ENCODE measurements at regions not wholly inside any gene's neighbourhood (a gene's known extent, or its start where the extent isn't known, plus 50 kb on each side); places are given as distances from the start of the nearest gene placed in this dataset.

- ChIA-PET POLR2A (no interaction called here), CTCF (no interaction called here)
- no peaks in the 10 kb centered on the region for H3K36me3 ChIP-seq (ENCODE audit: control insufficient read depth in 2 of 2, extremely low read depth in 1 of 2, insufficient read depth in 1 of 2, low read length in 1 of 2)
- H3K4me3 ChIP-seq (ENCODE audit: control insufficient read depth in 1 of 2, extremely low read depth in 1 of 2, low read length in 1 of 2), result no peak overlapping the region
- Mint-ChIP-seq H3K4me3 (no peak overlapping the region), H3K36me3 (no peaks in the 10 kb centered on the region), H3K27me3 (no peaks in the 10 kb centered on the region), H3K4me1 (no peaks in the 10 kb centered on the region), H3K9me3 (peaks cover 11 to 22% (median 18%) of the 10 kb centered on the region in 3 donors), H3K27ac (no peak overlapping the region)
- H3K4me1 ChIP-seq (ENCODE audit: control insufficient read depth in 1 of 2, extremely low read depth in 1 of 2, insufficient read depth in 2 of 2, low read length in 2 of 2), result no peaks in the 10 kb centered on the region
- no peak for DNase-seq
- ATAC-seq (replicated peaks in 1 of 4), result no peak
- WGBS (ENCODE audit: insufficient coverage), result 31% methylated on average over 1 of the region's 2 CpGs
- H3K9me3 ChIP-seq, result no peaks in the 10 kb centered on the region
- no peaks in the 10 kb centered on the region for H3K27me3 ChIP-seq (replicated peaks in 1 of 2; ENCODE audit: control insufficient read depth in 2 of 2, extremely low read depth in 1 of 2, insufficient read depth in 2 of 2, low read length in 1 of 2)
- H3K27ac ChIP-seq (ENCODE audit: low read length), result no peak overlapping the region
These were observed 428.6 kb downstream of the TFAP2A start for GRCh38 chr6:9986273-9986672.

GRCh38 chr6:9985481-9985880, 429.4 kb downstream of the TFAP2A start:
- Mint-ChIP-seq H3K36me3 (no peaks in the 10 kb centered on the region), H3K27me3 (no peaks in the 10 kb centered on the region), H3K9me3 (peaks cover 11 to 22% (median 19%) of the 10 kb centered on the region in 3 donors), H3K4me1 (no peaks in the 10 kb centered on the region), H3K27ac (no peak overlapping the region), H3K4me3 (no peak overlapping the region)
- POLR2A ChIA-PET, result no interaction called here
- no peaks in the 10 kb centered on the region for H3K9me3 ChIP-seq
- ATAC-seq (replicated peaks in 1 of 4) (no peak), DNase-seq (no peak)
- no peak overlapping the region for H3K27ac ChIP-seq (ENCODE audit: low read length)
- no peaks in the 10 kb centered on the region for H3K27me3 ChIP-seq (replicated peaks in 1 of 2; ENCODE audit: control insufficient read depth in 2 of 2, extremely low read depth in 1 of 2, insufficient read depth in 2 of 2, low read length in 1 of 2)
- H3K36me3 ChIP-seq (ENCODE audit: control insufficient read depth in 2 of 2, extremely low read depth in 1 of 2, insufficient read depth in 1 of 2, low read length in 1 of 2), result no peaks in the 10 kb centered on the region
- CTCF ChIA-PET, result no interaction called here
- no peaks in the 10 kb centered on the region for H3K4me1 ChIP-seq (ENCODE audit: control insufficient read depth in 1 of 2, extremely low read depth in 1 of 2, insufficient read depth in 2 of 2, low read length in 2 of 2)
- no peak overlapping the region for H3K4me3 ChIP-seq (ENCODE audit: control insufficient read depth in 1 of 2, extremely low read depth in 1 of 2, low read length in 1 of 2)

- Mint-ChIP-seq H3K27me3 (no peaks in the 10 kb centered on the region), H3K27ac (no peak overlapping the region), H3K9me3 (peaks cover 11 to 22% (median 12%) of the 10 kb centered on the region in 3 donors), H3K4me1 (no peaks in the 10 kb centered on the region), H3K4me3 (no peak overlapping the region), H3K36me3 (no peaks in the 10 kb centered on the region)
- no peaks in the 10 kb centered on the region for H3K27me3 ChIP-seq (replicated peaks in 1 of 2; ENCODE audit: control insufficient read depth in 2 of 2, extremely low read depth in 1 of 2, insufficient read depth in 2 of 2, low read length in 1 of 2)
- POLR2A ChIA-PET, result no interaction called here
- H3K9me3 ChIP-seq, result no peaks in the 10 kb centered on the region
- CTCF ChIA-PET, result no interaction called here
- no peak overlapping the region for H3K27ac ChIP-seq (ENCODE audit: low read length)
- H3K36me3 ChIP-seq (ENCODE audit: control insufficient read depth in 2 of 2, extremely low read depth in 1 of 2, insufficient read depth in 1 of 2, low read length in 1 of 2), result no peaks in the 10 kb centered on the region
- DNase-seq (no peak), ATAC-seq (replicated peaks in 1 of 4) (no peak)
- no peaks in the 10 kb centered on the region for H3K4me1 ChIP-seq (ENCODE audit: control insufficient read depth in 1 of 2, extremely low read depth in 1 of 2, insufficient read depth in 2 of 2, low read length in 2 of 2)
- H3K4me3 ChIP-seq (ENCODE audit: control insufficient read depth in 1 of 2, extremely low read depth in 1 of 2, low read length in 1 of 2), result no peak overlapping the region
These were observed 430.3 kb downstream of the TFAP2A start for GRCh38 chr6:9984607-9985006.

- Histone ChIP-seq H3K4me1 (ENCODE audit: control insufficient read depth in 1 of 2, extremely low read depth in 1 of 2, insufficient read depth in 2 of 2, low read length in 2 of 2) (no peaks in the 10 kb centered on the region), H3K27me3 (replicated peaks in 1 of 2; ENCODE audit: control insufficient read depth in 2 of 2, extremely low read depth in 1 of 2, insufficient read depth in 2 of 2, low read length in 1 of 2) (no peaks in the 10 kb centered on the region), H3K9me3 (no peaks in the 10 kb centered on the region), H3K4me3 (ENCODE audit: control insufficient read depth in 1 of 2, extremely low read depth in 1 of 2, low read length in 1 of 2) (no peak overlapping the region), H3K36me3 (ENCODE audit: control insufficient read depth in 2 of 2, extremely low read depth in 1 of 2, insufficient read depth in 1 of 2, low read length in 1 of 2) (no peaks in the 10 kb centered on the region), H3K27ac (ENCODE audit: low read length) (no peak overlapping the region)
- H3K27me3 Mint-ChIP-seq, result no peaks in the 10 kb centered on the region
- ChIA-PET POLR2A (no interaction called here), CTCF (no interaction called here)
- H3K9me3 Mint-ChIP-seq, result peaks cover 10 to 19% (median 11%) of the 10 kb centered on the region in 3 donors
- no peaks in the 10 kb centered on the region for H3K4me1 Mint-ChIP-seq
- no peak overlapping the region for H3K27ac Mint-ChIP-seq
- DNase-seq (no peak), ATAC-seq (replicated peaks in 1 of 4) (no peak)
- no peaks in the 10 kb centered on the region for H3K36me3 Mint-ChIP-seq
- no peak overlapping the region for H3K4me3 Mint-ChIP-seq
- 80% methylated on average over 1 of the region's 2 CpGs for WGBS (ENCODE audit: insufficient coverage)
These were observed 431.7 kb downstream of the TFAP2A start for GRCh38 chr6:9983168-9983567.

GRCh38 chr6:9982215-9982614, 432.7 kb downstream of the TFAP2A start:
- DNase-seq (no peak), ATAC-seq (replicated peaks in 1 of 4) (no peak)
- CTCF ChIA-PET, result no interaction called here
- H3K4me1 Mint-ChIP-seq, result no peaks in the 10 kb centered on the region
- no peaks in the 10 kb centered on the region for H3K36me3 Mint-ChIP-seq
- H3K27me3 Mint-ChIP-seq, result no peaks in the 10 kb centered on the region
- no peak overlapping the region for H3K27ac ChIP-seq (ENCODE audit: low read length)
- 88% methylated on average over 2 of the region's 5 CpGs for WGBS (ENCODE audit: insufficient coverage)
- peaks cover 10 to 19% (median 11%) of the 10 kb centered on the region in 3 donors for H3K9me3 Mint-ChIP-seq
- no peak overlapping the region for H3K27ac Mint-ChIP-seq
- POLR2A ChIA-PET, result no interaction called here
- no peaks in the 10 kb centered on the region for H3K4me1 ChIP-seq (ENCODE audit: control insufficient read depth in 1 of 2, extremely low read depth in 1 of 2, insufficient read depth in 2 of 2, low read length in 2 of 2)
- no peaks in the 10 kb centered on the region for H3K36me3 ChIP-seq (ENCODE audit: control insufficient read depth in 2 of 2, extremely low read depth in 1 of 2, insufficient read depth in 1 of 2, low read length in 1 of 2)
- no peaks in the 10 kb centered on the region for H3K9me3 ChIP-seq
- H3K27me3 ChIP-seq (replicated peaks in 1 of 2; ENCODE audit: control insufficient read depth in 2 of 2, extremely low read depth in 1 of 2, insufficient read depth in 2 of 2, low read length in 1 of 2), result no peaks in the 10 kb centered on the region
- no peak overlapping the region for H3K4me3 ChIP-seq (ENCODE audit: control insufficient read depth in 1 of 2, extremely low read depth in 1 of 2, low read length in 1 of 2)
- no peak overlapping the region for H3K4me3 Mint-ChIP-seq

GRCh38 chr6:9979996-9980395, 434.9 kb downstream of the TFAP2A start:
- Histone ChIP-seq H3K4me1 (ENCODE audit: control insufficient read depth in 1 of 2, extremely low read depth in 1 of 2, insufficient read depth in 2 of 2, low read length in 2 of 2) (no peaks in the 10 kb centered on the region), H3K36me3 (ENCODE audit: control insufficient read depth in 2 of 2, extremely low read depth in 1 of 2, insufficient read depth in 1 of 2, low read length in 1 of 2) (no peaks in the 10 kb centered on the region), H3K27me3 (replicated peaks in 1 of 2; ENCODE audit: control insufficient read depth in 2 of 2, extremely low read depth in 1 of 2, insufficient read depth in 2 of 2, low read length in 1 of 2) (no peaks in the 10 kb centered on the region), H3K27ac (ENCODE audit: low read length) (no peak overlapping the region), H3K4me3 (ENCODE audit: control insufficient read depth in 1 of 2, extremely low read depth in 1 of 2, low read length in 1 of 2) (no peak overlapping the region), H3K9me3 (no peaks in the 10 kb centered on the region)
- ATAC-seq (replicated peaks in 1 of 4) (no peak), DNase-seq (no peak)
- no CpG with 5 or more reads among the region's 5 CpGs for WGBS (ENCODE audit: insufficient coverage)
- Mint-ChIP-seq H3K27ac (no peak overlapping the region), H3K36me3 (no peaks in the 10 kb centered on the region), H3K4me3 (no peak overlapping the region), H3K27me3 (no peaks in the 10 kb centered on the region), H3K4me1 (no peaks in the 10 kb centered on the region), H3K9me3 (peaks cover 11 to 23% (median 16%) of the 10 kb centered on the region in 3 donors)
- CTCF ChIA-PET, result no interaction called here
- POLR2A ChIA-PET, result no interaction called here

GRCh38 chr6:9978480-9978879, 436.4 kb downstream of the TFAP2A start:
- CTCF ChIA-PET, result interaction anchor here in 1 of 2 donors (0.6 kb wide), 1 partner anchor 15 kb away, joined by 3 read pairs; no protein-coding TSS in a partner anchor

More at GRCh38 chr6:9978480-9978879, 436.4 kb downstream of the TFAP2A start:
- no peak for ATAC-seq (replicated peaks in 1 of 4)
- no peaks in the 10 kb centered on the region for H3K4me1 ChIP-seq (ENCODE audit: control insufficient read depth in 1 of 2, extremely low read depth in 1 of 2, insufficient read depth in 2 of 2, low read length in 2 of 2)
- H3K36me3 ChIP-seq (ENCODE audit: control insufficient read depth in 2 of 2, extremely low read depth in 1 of 2, insufficient read depth in 1 of 2, low read length in 1 of 2), result no peaks in the 10 kb centered on the region
- H3K27ac ChIP-seq (ENCODE audit: low read length), result no peak overlapping the region
- H3K4me3 ChIP-seq (ENCODE audit: control insufficient read depth in 1 of 2, extremely low read depth in 1 of 2, low read length in 1 of 2), result no peak overlapping the region
- H3K27ac Mint-ChIP-seq, result no peak overlapping the region
- peaks cover 2 to 16% (median 13%) of the 10 kb centered on the region in 3 donors for H3K9me3 Mint-ChIP-seq
- H3K36me3 Mint-ChIP-seq, result no peaks in the 10 kb centered on the region
- no peaks in the 10 kb centered on the region for H3K4me1 Mint-ChIP-seq
- H3K9me3 ChIP-seq, result no peaks in the 10 kb centered on the region
- H3K27me3 ChIP-seq (replicated peaks in 1 of 2; ENCODE audit: control insufficient read depth in 2 of 2, extremely low read depth in 1 of 2, insufficient read depth in 2 of 2, low read length in 1 of 2), result no peaks in the 10 kb centered on the region
- POLR2A ChIA-PET, result no interaction called here
- H3K27me3 Mint-ChIP-seq, result no peaks in the 10 kb centered on the region
- WGBS (ENCODE audit: insufficient coverage), result 82% methylated on average over 3 of the region's 6 CpGs
- DNase-seq, result no peak
- no peak overlapping the region for H3K4me3 Mint-ChIP-seq
